GM12872 (cell line): ENCODE measurements at regions not wholly inside any gene's neighbourhood (a gene's known extent, or its start where the extent isn't known, plus 50 kb on each side); places are given as distances from the start of the nearest gene placed in this dataset.

Experiments used
- TF ChIP-seq, protein P1 (sequence below): IDR thresholded peaks from 3 replicates; pipeline ENCODE4 v1.5.1; 2011; ENCODE audit warnings: low read depth, mild to moderate bottlenecking, low read length, moderate library complexity; ENCODE audit not compliant: insufficient read depth

GRCh38 chr2:47274054-47274782 is 94.9 kb upstream of the EPCAM start:
- TF ChIP-seq, protein P1, sequence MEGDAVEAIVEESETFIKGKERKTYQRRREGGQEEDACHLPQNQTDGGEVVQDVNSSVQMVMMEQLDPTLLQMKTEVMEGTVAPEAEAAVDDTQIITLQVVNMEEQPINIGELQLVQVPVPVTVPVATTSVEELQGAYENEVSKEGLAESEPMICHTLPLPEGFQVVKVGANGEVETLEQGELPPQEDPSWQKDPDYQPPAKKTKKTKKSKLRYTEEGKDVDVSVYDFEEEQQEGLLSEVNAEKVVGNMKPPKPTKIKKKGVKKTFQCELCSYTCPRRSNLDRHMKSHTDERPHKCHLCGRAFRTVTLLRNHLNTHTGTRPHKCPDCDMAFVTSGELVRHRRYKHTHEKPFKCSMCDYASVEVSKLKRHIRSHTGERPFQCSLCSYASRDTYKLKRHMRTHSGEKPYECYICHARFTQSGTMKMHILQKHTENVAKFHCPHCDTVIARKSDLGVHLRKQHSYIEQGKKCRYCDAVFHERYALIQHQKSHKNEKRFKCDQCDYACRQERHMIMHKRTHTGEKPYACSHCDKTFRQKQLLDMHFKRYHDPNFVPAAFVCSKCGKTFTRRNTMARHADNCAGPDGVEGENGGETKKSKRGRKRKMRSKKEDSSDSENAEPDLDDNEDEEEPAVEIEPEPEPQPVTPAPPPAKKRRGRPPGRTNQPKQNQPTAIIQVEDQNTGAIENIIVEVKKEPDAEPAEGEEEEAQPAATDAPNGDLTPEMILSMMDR: no peak

- TF ChIP-seq, protein P1: no peak
Measured at GRCh38 chr2:47272905-47273758, 96.0 kb upstream of the EPCAM start.

DNA sequence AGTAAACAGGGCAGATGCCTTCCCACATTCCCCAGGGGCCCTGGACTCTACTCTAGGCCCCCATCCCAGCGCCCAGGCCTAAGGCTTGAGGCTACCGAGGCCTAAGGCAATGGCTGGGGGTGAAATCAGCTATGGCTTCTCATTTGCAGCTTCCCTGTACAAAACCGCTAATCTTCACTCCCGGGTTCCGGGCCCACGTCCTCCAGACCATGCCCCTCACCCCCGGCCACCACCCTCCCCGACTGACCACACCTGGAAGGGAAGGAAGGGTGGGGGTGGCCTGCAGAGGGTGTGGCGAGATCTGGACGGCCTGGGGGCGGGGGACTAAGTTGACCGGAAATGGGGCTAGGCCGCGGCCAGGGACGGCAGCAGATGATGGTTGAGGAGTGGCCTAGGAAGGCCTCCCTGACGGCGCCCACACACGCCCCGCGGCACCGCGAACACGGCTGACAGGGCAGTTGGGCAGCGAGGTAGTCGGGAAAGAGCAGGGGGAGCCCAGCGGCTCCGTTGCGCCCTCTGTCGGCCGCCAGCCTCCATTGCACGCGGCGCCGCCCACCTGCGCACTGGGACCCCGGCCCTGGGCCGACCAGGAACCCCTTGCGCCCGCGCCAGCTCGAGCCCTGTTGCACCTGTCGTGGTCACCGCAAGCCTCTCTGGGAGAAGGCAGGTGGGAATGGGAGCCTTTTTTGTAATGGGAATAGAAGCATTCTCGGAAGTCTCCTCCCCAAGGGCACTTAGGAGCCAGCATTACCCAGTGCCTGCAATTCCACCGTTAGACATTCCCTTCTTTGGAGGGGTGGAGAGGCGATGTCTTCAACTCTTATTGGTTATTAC is 95.9 kb upstream of the CALM2 start:
- TF ChIP-seq, protein P1: peak; percentile 98

- TF ChIP-seq, protein P1: no peak
Measured at GRCh38 chr2:47271054-47272000, 95.0 kb upstream of the CALM2 start.

DNA sequence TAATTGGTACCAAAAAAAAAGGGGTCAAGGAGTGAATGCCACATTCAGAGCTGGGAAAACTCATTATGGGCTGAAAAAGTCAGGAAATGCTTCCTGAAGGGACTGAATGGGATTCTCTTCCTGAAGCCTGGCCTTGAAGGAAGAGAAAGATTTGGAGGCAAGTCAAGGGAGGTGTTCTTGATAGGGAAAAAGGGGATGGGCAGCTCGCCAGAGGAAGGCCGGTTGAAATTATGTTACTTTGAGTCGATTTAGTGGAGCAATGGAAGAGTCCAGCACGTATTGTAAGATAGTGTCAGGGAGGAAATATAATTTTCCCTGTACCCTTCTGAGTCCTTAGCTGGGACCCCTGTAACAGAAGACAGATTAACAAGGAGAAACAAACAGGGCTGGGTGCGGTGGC is 94.1 kb upstream of the CALM2 start:
- TF ChIP-seq, protein P1: no peak

- TF ChIP-seq, protein P1: no peak
Measured at GRCh38 chr2:47269316-47270232, 93.3 kb upstream of the CALM2 start.
